GM21360 (cell line): ENCODE measurements at regions not wholly inside any gene's neighbourhood (a gene's known extent, or its start where the extent isn't known, plus 50 kb on each side); places are given as distances from the start of the nearest gene placed in this dataset.

Experiments used
- ATAC-seq: cut with Tn5 transposase; IDR thresholded peaks from one replicate; pipeline ENCODE4 v1.9.1; 2021; ENCODE audit warnings: mild to moderate bottlenecking, moderate library complexity; ENCODE audit not compliant: unreplicated experiment

GRCh38 chr16:48950184-48950583 lies 331.5 kb downstream of the CBLN1 start:
- no peak for ATAC-seq

GRCh38 chr16:48949636-48950035 lies 332.0 kb downstream of the CBLN1 start:
- no peak for ATAC-seq

- no peak for ATAC-seq
Observed at GRCh38 chr16:48948911-48949310, 332.7 kb downstream of the CBLN1 start.

GRCh38 chr16:48947371-48947713 lies 334.3 kb downstream of the CBLN1 start:
- no peak for ATAC-seq

- no peak for ATAC-seq
Observed at GRCh38 chr16:48946686-48947370, 334.8 kb downstream of the CBLN1 start.

GRCh38 chr16:48942996-48943395 lies 333.0 kb upstream of the N4BP1 start:
- ATAC-seq, result no peak

- ATAC-seq, result no peak
Observed at GRCh38 chr16:48936811-48937210, 326.8 kb upstream of the N4BP1 start.

GRCh38 chr16:48932216-48932855 lies 322.4 kb upstream of the N4BP1 start:
- ATAC-seq, result no peak

- ATAC-seq, result no peak
Observed at GRCh38 chr16:48930951-48931553, 321.1 kb upstream of the N4BP1 start.

GRCh38 chr16:48919791-48920190 lies 309.8 kb upstream of the N4BP1 start:
- ATAC-seq, result no peak

- ATAC-seq, result no peak
Observed at GRCh38 chr16:48918520-48919258, 308.7 kb upstream of the N4BP1 start.

- no peak for ATAC-seq
Observed at GRCh38 chr16:48916566-48916965, 306.6 kb upstream of the N4BP1 start.

- no peak for ATAC-seq
Observed at GRCh38 chr16:48914070-48914469, 304.1 kb upstream of the N4BP1 start.

- no peak for ATAC-seq
Observed at GRCh38 chr16:48913384-48913783, 303.4 kb upstream of the N4BP1 start.

GRCh38 chr16:48912360-48912759 lies 302.4 kb upstream of the N4BP1 start:
- no peak for ATAC-seq

GRCh38 chr16:48911700-48912099 lies 301.7 kb upstream of the N4BP1 start:
- no peak for ATAC-seq

- ATAC-seq, result no peak
Observed at GRCh38 chr16:48910214-48910613, 300.2 kb upstream of the N4BP1 start.

- no peak for ATAC-seq
Observed at GRCh38 chr16:48909231-48909630, 299.3 kb upstream of the N4BP1 start.

- ATAC-seq, result peak; percentile 77
Observed at GRCh38 chr16:48907906-48908634, 298.1 kb upstream of the N4BP1 start.

- no peak for ATAC-seq
Observed at GRCh38 chr16:48905632-48906505, 295.9 kb upstream of the N4BP1 start.
